Right lobe of liver (tissue), 6 donors: ENCODE measurements at regions not wholly inside any gene's neighbourhood (a gene's known extent, or its start where the extent isn't known, plus 50 kb on each side); places are given as distances from the start of the nearest gene placed in this dataset.
"Not testable (repeated sequence)": the region's sequence is repeated elsewhere in the genome, so short reads cannot be mapped to it uniquely, and the experiment has no call there.

Experiments
- ATAC-seq, 4 donors: fragments of 200-7000 bp; cut with Tn5 transposase; one replicate each; pipeline ENCODE4 v1.9.1; 2020; ENCODE audit warnings: mild to moderate bottlenecking in 4 of 4, moderate library complexity in 4 of 4
- DNase-seq, 3 donors: peaks; one replicate each; pipeline ENCODE4 v3.0.0-alpha.2; 2020
- H3K27ac ChIP-seq, 3 donors: fragments of 200-600 bp; one replicate each; pipeline ENCODE4 v1.8.0; 2022
- H3K27me3 ChIP-seq, 2 donors: fragments of 200-600 bp; one replicate each; pipeline ENCODE4 v1.8.0; 2022
- H3K36me3 ChIP-seq, 4 donors: fragments of 200-600 bp; sonication (generic) in 1 of 4; one replicate each; pipeline versions ENCODE4 v1.5.1 to v1.8.0; 2017 to 2022; ENCODE audit warnings: control low read depth in 1 of 4
- H3K4me1 ChIP-seq, 4 donors: fragments of 200-600 bp; sonication (generic) in 1 of 4; one replicate each; pipeline versions ENCODE4 v1.5.1 to v1.8.0; 2017 to 2022; ENCODE audit warnings: control low read depth in 1 of 4
- H3K4me3 ChIP-seq, 3 donors: fragments of 200-600 bp; one replicate each; pipeline ENCODE4 v1.8.0; 2022
- H3K9me3 ChIP-seq, 4 donors: fragments of 200-600 bp; sonication (generic) in 1 of 4; one replicate each; pipeline versions ENCODE4 v1.5.1 to v1.8.0; 2017 to 2022; ENCODE audit warnings: control low read depth in 1 of 4
- POLR2A ChIP-seq: fragments of 450-650 bp; IDR thresholded peaks from one replicate; pipeline ENCODE4 v1.6.1; 2017; ENCODE audit warnings: antibody characterized with exemption, mild to moderate bottlenecking
- WGBS: methylation state at CpG from one replicate; pipeline ENCODE4 v1.1.6; 2018; ENCODE audit warnings: low coverage, low lambda C conversion rate; ENCODE audit not compliant: insufficient coverage; ENCODE audit errors: missing lambda C conversion rate; 5-methylcytosine and 5-hydroxymethylcytosine counted together
- intact Hi-C, 2 donors: fragments of 100-400 bp; cut with DNase I; formaldehyde crosslinking; loops; one replicate each; pipeline versions ENCODE4 v1.11.2 to v1.14.1; 2022
- TF ChIP-seq, protein P1 (sequence below), 4 donors: fragments of 200-600 bp in 3 of 4; fragments of 450-650 bp in 1 of 4; IDR thresholded peaks; one replicate each; pipeline versions ENCODE4 v1.5.1 to v1.8.0; 2016 to 2022; ENCODE audit warnings: antibody characterized with exemption in 4 of 4, mild to moderate bottlenecking in 2 of 4
- donor health status: DM: no; HTN: yes; CAD: no.
- donor health status: DM: no; HTN: no; CAD: no.
- donor health status: DM: no; HTN: no; CAD: no.
- donor health status: DM: no; HTN: yes; CAD: no.
- donor health status: DM: no; HTN: yes; CAD: no.

DNA sequence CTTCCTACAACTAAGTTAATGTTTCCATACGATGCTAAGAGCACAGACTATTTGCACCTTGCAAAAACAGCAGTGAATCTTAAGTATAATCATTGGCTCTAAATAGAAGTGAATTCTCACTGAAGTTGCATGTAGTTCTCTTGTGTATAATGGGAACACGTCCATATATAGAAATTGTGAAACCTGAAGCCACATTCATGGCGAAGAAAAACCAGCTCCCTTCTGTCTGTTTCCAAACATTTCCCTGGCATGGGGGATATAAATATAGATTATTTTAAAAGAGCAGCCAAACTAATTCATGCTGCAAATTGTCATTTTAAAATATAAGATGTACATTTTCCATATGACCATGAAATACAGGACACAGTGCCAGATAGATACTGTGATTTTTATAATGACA, 71.1 kb downstream of the TRAM1L1 start:
- ATAC-seq, result no peak
- no peaks in the 10 kb centered on the region for H3K36me3 ChIP-seq
- H3K4me1 ChIP-seq, result no peaks in the 10 kb centered on the region
- intact Hi-C loops, result no loop called here
- no peak for DNase-seq
- TF ChIP-seq POLR2A, result no peak
- TF ChIP-seq, protein P1, sequence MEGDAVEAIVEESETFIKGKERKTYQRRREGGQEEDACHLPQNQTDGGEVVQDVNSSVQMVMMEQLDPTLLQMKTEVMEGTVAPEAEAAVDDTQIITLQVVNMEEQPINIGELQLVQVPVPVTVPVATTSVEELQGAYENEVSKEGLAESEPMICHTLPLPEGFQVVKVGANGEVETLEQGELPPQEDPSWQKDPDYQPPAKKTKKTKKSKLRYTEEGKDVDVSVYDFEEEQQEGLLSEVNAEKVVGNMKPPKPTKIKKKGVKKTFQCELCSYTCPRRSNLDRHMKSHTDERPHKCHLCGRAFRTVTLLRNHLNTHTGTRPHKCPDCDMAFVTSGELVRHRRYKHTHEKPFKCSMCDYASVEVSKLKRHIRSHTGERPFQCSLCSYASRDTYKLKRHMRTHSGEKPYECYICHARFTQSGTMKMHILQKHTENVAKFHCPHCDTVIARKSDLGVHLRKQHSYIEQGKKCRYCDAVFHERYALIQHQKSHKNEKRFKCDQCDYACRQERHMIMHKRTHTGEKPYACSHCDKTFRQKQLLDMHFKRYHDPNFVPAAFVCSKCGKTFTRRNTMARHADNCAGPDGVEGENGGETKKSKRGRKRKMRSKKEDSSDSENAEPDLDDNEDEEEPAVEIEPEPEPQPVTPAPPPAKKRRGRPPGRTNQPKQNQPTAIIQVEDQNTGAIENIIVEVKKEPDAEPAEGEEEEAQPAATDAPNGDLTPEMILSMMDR (IDR thresholded peaks at IDR 0.05), result no peak
- 62% methylated on average over 3 of the region's 3 CpGs for WGBS
- H3K9me3 ChIP-seq, result no peaks in the 10 kb centered on the region
- H3K27ac ChIP-seq, result no peak overlapping the region
- no peak overlapping the region for H3K4me3 ChIP-seq
- no peaks in the 10 kb centered on the region for H3K27me3 ChIP-seq

DNA sequence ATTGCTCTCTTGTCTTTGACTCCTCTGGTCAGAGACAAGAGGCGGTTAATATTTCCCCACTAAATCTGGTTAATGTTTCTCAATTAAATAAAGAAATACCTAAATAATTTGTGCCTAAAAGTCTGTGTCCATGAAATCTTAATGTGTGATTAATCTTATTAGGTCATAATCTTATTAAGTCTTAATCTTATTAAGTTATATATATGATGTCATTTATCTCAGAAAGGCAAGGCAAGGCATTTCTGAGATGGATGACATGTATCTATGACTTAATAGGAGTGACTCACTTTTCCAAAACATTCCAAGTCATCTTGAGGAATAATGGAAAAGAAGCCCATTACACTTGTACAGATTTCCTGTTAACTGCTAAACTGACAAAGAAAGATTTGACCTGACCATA, 74.7 kb downstream of the TRAM1L1 start:
- no peak for DNase-seq
- WGBS, result 79% methylated on average over 1 of the region's 1 CpG
- no peaks in the 10 kb centered on the region for H3K27me3 ChIP-seq
- no peak overlapping the region for H3K27ac ChIP-seq
- no peaks in the 10 kb centered on the region for H3K4me1 ChIP-seq
- TF ChIP-seq, protein P1 (IDR thresholded peaks at IDR 0.05), result no peak
- TF ChIP-seq POLR2A, result no peak
- intact Hi-C loops, result no loop called here
- no peak for ATAC-seq
- H3K9me3 ChIP-seq, result no peaks in the 10 kb centered on the region
- H3K36me3 ChIP-seq, result no peaks in the 10 kb centered on the region
- no peak overlapping the region for H3K4me3 ChIP-seq

DNA sequence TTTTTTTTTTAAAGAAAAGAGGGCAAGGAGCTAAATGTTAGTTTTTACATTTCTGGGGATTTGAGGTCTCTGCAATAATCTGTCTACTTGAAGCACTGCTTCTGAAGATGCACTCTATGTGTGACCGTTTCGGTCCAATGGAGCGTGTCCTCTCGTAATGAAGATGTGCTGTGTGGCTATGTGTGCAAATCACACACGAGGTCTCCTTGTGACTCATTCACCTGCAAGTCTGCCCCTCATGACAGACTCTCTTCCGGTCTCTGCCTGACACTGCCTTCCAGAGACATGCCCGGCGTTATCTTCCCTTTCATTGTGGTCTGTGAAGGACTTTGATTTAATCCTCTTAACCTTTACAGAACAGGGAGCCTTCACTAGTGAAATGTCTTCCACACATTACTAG, 84.3 kb downstream of the TRAM1L1 start:
- no peak for DNase-seq
- no peak overlapping the region for H3K27ac ChIP-seq
- TF ChIP-seq POLR2A, result no peak
- TF ChIP-seq, protein P1 (IDR thresholded peaks at IDR 0.05), result no peak
- no peak overlapping the region for H3K4me3 ChIP-seq
- 58% methylated on average over 8 of the region's 8 CpGs for WGBS
- no peaks in the 10 kb centered on the region for H3K27me3 ChIP-seq
- ATAC-seq, result no peak
- intact Hi-C loops, result no loop called here
- no peaks in the 10 kb centered on the region for H3K4me1 ChIP-seq
- no peaks in the 10 kb centered on the region for H3K9me3 ChIP-seq
- H3K36me3 ChIP-seq, result no peaks in the 10 kb centered on the region

DNA sequence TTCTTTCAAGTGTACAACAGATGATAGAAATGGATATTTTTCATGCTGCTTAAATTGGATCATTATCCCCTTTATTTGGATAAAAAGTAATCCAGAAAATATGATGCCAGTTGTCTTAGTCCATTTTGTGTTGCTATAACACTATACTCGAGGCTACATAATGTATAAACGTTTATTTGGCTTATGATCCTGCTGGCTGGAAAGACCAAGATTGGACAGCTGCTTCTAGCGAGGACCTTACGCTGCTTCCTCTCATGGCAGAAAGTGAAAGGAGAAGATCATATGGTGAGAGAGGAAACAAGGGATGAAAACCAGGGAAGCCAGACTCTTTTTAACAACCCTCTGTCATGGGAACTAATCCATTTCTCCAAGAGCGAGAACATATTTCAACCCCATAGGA, 102.7 kb downstream of the TRAM1L1 start:
- no peak overlapping the region for H3K4me3 ChIP-seq
- ATAC-seq (no peak), DNase-seq (no peak)
- H3K36me3 ChIP-seq, result no peaks in the 10 kb centered on the region
- H3K27me3 ChIP-seq, result no peaks in the 10 kb centered on the region
- 60% methylated on average over 5 of the region's 5 CpGs for WGBS
- TF ChIP-seq, protein P1 (IDR thresholded peaks at IDR 0.05), result no peak
- TF ChIP-seq POLR2A, result no peak
- no peaks in the 10 kb centered on the region for H3K4me1 ChIP-seq
- no peak overlapping the region for H3K27ac ChIP-seq
- H3K9me3 ChIP-seq, result no peaks in the 10 kb centered on the region
- intact Hi-C loops, result no loop called here

DNA sequence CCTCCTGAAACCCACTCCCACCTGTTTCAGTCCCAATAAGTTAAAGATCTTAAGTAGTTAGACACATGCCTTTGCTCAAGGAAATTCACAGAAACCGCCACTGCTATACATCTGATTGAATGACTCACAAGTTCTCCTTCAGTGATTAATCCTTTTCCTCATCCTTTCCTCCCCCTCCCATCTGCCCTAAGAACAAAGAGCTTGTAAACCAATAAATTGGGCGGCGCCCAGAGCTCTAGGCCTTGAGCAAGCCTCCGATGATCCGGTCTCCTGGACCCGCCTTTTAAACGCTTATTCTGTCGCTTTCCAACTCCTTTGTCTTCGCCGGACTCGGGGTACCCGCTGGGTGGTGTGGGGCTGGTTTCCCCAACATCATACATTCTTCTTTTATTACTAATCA, 104.9 kb downstream of the TRAM1L1 start:
- H3K4me1 ChIP-seq, intact Hi-C loops, DNase-seq, ATAC-seq, H3K27ac ChIP-seq, H3K4me3 ChIP-seq, H3K36me3 ChIP-seq, H3K27me3 ChIP-seq, H3K9me3 ChIP-seq: not testable (repeated sequence)
- WGBS, result 73% methylated on average over 8 of the region's 12 CpGs
